HCT116 (cell line): ENCODE measurements at regions not wholly inside any gene's neighbourhood (a gene's known extent, or its start where the extent isn't known, plus 50 kb on each side); places are given as distances from the start of the nearest gene placed in this dataset.

Experiments used
- EZH2phosphoT487 ChIP-seq: fragments of 200-600 bp; IDR thresholded peaks from 2 replicates; pipeline ENCODE4 v1.6.1; 2018; ENCODE audit warnings: antibody characterized with exemption, borderline replicate concordance
- JUND ChIP-seq: IDR thresholded peaks from 2 replicates; pipeline ENCODE4 v1.6.1; 2012
- POLR2A ChIP-seq: IDR thresholded peaks from 2 replicates; pipeline ENCODE4 v1.7.0; 2011; ENCODE audit warnings: borderline replicate concordance; ENCODE audit not compliant: insufficient read depth, insufficient read length; ENCODE audit errors: extremely low read depth
- RAD21 ChIP-seq: IDR thresholded peaks from 2 replicates; pipeline ENCODE4 v1.6.1; 2012; ENCODE audit warnings: low read depth, mild to moderate bottlenecking
- SIN3A ChIP-seq: IDR thresholded peaks from 2 replicates; pipeline ENCODE4 v1.6.1; 2012; ENCODE audit warnings: low read depth
- SRF ChIP-seq: IDR thresholded peaks from 2 replicates; pipeline ENCODE4 v1.6.1; 2012; ENCODE audit warnings: low read depth
- TCF7L2 ChIP-seq: IDR thresholded peaks from 2 replicates; pipeline ENCODE4 v1.7.0; 2011; ENCODE audit warnings: borderline replicate concordance, inconsistent platforms; ENCODE audit not compliant: insufficient read depth, insufficient read length; ENCODE audit errors: extremely low read depth
- ZFX ChIP-seq: fragments of 450-650 bp; IDR thresholded peaks from 2 replicates; pipeline ENCODE4 v1.6.1; 2017
- TF ChIP-seq, protein P1 (sequence below), 3 experiments: fragments of 200-600 bp in 1 of 3; sonication (generic) in 1 of 3; IDR thresholded peaks in 2 of 3; conservative IDR thresholded peaks in 1 of 3; 2 replicates each; pipeline ENCODE4 v1.5.1; 2012 to 2017; ENCODE audit warnings: low read depth in 2 of 3, low read length in 2 of 3, antibody characterized with exemption in 1 of 3, borderline replicate concordance in 1 of 3, control low read depth in 1 of 3, mild to moderate bottlenecking in 1 of 3, mixed read lengths in 1 of 3, mixed run types in 1 of 3, moderate library complexity in 1 of 3; ENCODE audit not compliant: insufficient read depth in 1 of 3
- TF ChIP-seq, protein P2 (sequence below): IDR thresholded peaks from 2 replicates; pipeline ENCODE4 v1.6.1; 2012; ENCODE audit warnings: low read depth

DNA sequence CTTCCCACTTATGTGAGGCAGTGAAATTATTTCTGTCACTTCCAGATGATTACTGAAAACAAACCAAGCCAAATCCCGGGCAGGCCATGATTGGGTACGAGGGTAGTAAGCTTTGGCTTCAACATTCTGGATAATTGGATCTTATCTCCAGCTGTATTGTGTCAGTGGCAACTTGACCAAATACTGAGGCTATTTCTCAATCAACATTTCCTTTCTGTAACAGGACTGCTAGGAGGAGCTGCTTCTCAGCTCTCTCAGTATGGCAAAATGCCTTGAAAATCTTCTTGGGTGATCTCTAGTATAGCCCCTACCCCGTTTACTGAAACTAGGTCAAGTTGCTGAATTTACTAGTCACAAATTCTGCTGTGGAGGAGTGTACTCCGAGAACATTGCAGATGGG is 169.3 kb upstream of the FRMPD4 start:
- TF ChIP-seq, protein P1, sequence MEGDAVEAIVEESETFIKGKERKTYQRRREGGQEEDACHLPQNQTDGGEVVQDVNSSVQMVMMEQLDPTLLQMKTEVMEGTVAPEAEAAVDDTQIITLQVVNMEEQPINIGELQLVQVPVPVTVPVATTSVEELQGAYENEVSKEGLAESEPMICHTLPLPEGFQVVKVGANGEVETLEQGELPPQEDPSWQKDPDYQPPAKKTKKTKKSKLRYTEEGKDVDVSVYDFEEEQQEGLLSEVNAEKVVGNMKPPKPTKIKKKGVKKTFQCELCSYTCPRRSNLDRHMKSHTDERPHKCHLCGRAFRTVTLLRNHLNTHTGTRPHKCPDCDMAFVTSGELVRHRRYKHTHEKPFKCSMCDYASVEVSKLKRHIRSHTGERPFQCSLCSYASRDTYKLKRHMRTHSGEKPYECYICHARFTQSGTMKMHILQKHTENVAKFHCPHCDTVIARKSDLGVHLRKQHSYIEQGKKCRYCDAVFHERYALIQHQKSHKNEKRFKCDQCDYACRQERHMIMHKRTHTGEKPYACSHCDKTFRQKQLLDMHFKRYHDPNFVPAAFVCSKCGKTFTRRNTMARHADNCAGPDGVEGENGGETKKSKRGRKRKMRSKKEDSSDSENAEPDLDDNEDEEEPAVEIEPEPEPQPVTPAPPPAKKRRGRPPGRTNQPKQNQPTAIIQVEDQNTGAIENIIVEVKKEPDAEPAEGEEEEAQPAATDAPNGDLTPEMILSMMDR (IDR thresholded peaks at IDR 0.05 in 2 of 3, conservative IDR thresholded peaks at IDR 0.05 in 1 of 3; ENCODE audit: borderline replicate concordance in 1 of 3, insufficient read depth in 1 of 3, low read depth in 2 of 3, low read length in 2 of 3) = no peak
- TF ChIP-seq RAD21 (no peak), POLR2A (no peak), SIN3A (no peak), SRF (no peak), EZH2phosphoT487 (no peak), ZFX (no peak), TCF7L2 (no peak), JUND (no peak)
- TF ChIP-seq, protein P2, sequence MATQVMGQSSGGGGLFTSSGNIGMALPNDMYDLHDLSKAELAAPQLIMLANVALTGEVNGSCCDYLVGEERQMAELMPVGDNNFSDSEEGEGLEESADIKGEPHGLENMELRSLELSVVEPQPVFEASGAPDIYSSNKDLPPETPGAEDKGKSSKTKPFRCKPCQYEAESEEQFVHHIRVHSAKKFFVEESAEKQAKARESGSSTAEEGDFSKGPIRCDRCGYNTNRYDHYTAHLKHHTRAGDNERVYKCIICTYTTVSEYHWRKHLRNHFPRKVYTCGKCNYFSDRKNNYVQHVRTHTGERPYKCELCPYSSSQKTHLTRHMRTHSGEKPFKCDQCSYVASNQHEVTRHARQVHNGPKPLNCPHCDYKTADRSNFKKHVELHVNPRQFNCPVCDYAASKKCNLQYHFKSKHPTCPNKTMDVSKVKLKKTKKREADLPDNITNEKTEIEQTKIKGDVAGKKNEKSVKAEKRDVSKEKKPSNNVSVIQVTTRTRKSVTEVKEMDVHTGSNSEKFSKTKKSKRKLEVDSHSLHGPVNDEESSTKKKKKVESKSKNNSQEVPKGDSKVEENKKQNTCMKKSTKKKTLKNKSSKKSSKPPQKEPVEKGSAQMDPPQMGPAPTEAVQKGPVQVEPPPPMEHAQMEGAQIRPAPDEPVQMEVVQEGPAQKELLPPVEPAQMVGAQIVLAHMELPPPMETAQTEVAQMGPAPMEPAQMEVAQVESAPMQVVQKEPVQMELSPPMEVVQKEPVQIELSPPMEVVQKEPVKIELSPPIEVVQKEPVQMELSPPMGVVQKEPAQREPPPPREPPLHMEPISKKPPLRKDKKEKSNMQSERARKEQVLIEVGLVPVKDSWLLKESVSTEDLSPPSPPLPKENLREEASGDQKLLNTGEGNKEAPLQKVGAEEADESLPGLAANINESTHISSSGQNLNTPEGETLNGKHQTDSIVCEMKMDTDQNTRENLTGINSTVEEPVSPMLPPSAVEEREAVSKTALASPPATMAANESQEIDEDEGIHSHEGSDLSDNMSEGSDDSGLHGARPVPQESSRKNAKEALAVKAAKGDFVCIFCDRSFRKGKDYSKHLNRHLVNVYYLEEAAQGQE = no peak
